ENCODE measurements at regions not wholly inside any gene's neighbourhood (a gene's known extent, or its start where the extent isn't known, plus 50 kb on each side); places are given as distances from the start of the nearest gene placed in this dataset.

DNA sequence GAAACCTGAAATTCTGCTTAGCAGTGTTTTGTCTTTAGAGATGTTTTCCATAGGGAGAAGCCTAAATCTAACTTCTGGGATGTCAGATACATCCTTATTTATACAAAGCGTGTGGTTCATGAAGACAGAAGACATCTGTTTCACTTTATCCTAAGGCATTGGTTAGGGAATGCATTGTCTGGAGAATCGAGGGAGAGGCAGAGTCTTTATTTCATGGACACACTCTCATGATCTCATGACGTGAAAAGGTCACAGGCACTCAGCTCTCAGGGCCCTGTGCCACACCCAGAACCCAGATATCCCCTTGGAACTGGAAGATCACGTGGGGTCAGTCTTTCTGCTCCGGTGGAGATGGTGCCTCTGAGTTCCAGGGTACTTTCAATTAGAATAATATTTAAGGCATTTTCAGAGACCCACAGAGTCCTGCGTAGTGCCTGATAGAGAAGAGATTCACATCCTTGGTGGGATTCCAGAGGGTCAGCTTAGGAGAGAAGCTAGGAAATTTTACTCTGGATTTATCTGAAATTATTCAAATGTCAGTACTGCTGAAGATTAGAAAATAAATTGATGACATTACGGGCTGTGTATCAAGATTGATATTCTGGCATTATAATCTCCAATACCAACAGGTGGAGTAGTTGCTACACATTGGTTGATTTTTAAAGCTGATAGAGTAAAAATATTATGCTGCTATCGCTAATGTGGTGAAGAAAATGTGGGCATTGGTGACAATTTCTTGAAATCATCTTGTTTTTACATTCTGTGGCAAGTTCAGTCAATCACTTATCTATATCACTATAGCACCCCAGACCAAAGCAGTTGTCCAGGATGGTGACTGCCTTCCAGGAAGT lies 378.3 kb downstream of the MTRR start:
- TF ChIP-seq CTCF (conservative IDR thresholded peaks at IDR 0.05; ENCODE audit: control insufficient read depth, insufficient read depth, low read depth, low read length): no peak
- H3K4me3 ChIP-seq (ENCODE audit: control insufficient read depth, low read depth, low read length): no peak overlapping the region
- DNase-seq (ENCODE audit: low read depth): no peak

GRCh38 chr5:8253376-8253775 lies 384.4 kb downstream of the MTRR start:
- no peak overlapping the region for H3K4me3 ChIP-seq (ENCODE audit: control insufficient read depth, low read depth, low read length)
- no peak for DNase-seq (ENCODE audit: low read depth)
- TF ChIP-seq CTCF (conservative IDR thresholded peaks at IDR 0.05; ENCODE audit: control insufficient read depth, insufficient read depth, low read depth, low read length): no peak

- no peak for DNase-seq (ENCODE audit: low read depth)
- TF ChIP-seq CTCF (conservative IDR thresholded peaks at IDR 0.05; ENCODE audit: control insufficient read depth, insufficient read depth, low read depth, low read length): no peak
- no peak overlapping the region for H3K4me3 ChIP-seq (ENCODE audit: control insufficient read depth, low read depth, low read length)
Observed at GRCh38 chr5:8254674-8255073, 385.7 kb downstream of the MTRR start.

- DNase-seq (ENCODE audit: low read depth): no peak
- no peak for TF ChIP-seq CTCF (conservative IDR thresholded peaks at IDR 0.05; ENCODE audit: control insufficient read depth, insufficient read depth, low read depth, low read length)
- H3K4me3 ChIP-seq (ENCODE audit: control insufficient read depth, low read depth, low read length): no peak overlapping the region
Observed at GRCh38 chr5:8258801-8259200, 389.9 kb downstream of the MTRR start.

- no peak for DNase-seq (ENCODE audit: low read depth)
- no peak for TF ChIP-seq CTCF (conservative IDR thresholded peaks at IDR 0.05; ENCODE audit: control insufficient read depth, insufficient read depth, low read depth, low read length)
- no peak overlapping the region for H3K4me3 ChIP-seq (ENCODE audit: control insufficient read depth, low read depth, low read length)
Observed at GRCh38 chr5:8270246-8270645, 401.3 kb downstream of the MTRR start.

DNA sequence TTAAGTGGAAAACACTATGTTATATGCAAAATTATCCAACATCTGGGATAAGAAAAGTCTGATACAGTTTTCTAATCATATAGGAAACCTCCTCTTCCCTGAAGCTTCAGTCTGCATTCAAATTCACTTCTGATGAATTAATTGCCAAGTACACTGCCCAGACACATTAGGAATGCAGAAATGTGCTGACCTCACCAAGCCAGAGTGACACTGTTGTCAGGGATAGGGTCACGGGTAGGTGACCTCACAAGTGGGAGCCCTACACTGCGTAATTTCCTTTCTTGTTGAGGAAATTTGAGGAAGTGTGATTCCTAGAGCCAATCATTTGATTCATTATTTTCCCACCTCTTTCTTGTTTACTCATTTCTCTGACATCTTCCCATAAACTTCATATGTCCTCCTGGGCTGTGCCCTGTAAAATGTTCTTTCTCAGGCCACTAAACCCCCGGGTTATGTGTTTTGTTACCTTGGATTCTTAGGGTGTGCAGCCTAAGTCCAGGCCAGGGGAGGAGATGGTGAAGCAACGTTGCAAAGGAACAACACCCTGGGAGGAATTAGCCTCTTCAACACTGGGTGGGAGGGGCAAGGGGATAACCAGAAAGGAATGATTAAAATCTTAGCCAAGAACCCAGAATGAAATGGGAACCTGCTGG lies 411.9 kb downstream of the MTRR start:
- no peak for DNase-seq (ENCODE audit: low read depth)
- TF ChIP-seq CTCF (conservative IDR thresholded peaks at IDR 0.05; ENCODE audit: control insufficient read depth, insufficient read depth, low read depth, low read length): no peak
- H3K4me3 ChIP-seq (ENCODE audit: control insufficient read depth, low read depth, low read length): no peak overlapping the region

Measured in fibroblast of mammary gland (primary cell).